NT2/D1 (cell line): ENCODE measurements at regions not wholly inside any gene's neighbourhood (a gene's known extent, or its start where the extent isn't known, plus 50 kb on each side); places are given as distances from the start of the nearest gene placed in this dataset.

Experiments used
- YY1 ChIP-seq: IDR thresholded peaks from 2 replicates; pipeline ENCODE4 v1.6.1; 2011; ENCODE audit not compliant: insufficient read length, insufficient read depth
- ZNF274 ChIP-seq: IDR thresholded peaks from 2 replicates; pipeline ENCODE4 v1.6.1; 2011; ENCODE audit warnings: mild to moderate bottlenecking, low read depth, low read length

DNA sequence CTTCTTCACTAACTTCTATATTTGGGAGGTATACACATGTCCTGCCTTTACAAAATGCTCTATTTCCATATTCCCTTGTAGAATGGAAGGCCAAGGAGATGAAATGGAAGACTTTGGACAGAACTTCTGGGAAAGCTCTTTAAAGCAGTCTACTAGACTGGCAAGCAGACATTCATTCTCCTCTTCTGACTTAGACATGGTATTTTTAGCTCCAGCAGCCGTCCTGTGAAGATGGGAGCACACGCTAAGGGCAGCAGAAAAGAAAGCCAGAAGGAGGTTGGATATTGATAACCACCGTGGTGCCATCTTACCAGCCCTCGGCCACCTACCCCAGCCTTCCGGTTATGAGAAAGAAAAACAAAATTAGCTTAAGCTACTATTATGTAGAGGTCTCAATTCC, 70.1 kb upstream of the E2F3 start:
- TF ChIP-seq ZNF274 (no peak), YY1 (no peak)
